ENCODE measurements at regions not wholly inside any gene's neighbourhood (a gene's known extent, or its start where the extent isn't known, plus 50 kb on each side); places are given as distances from the start of the nearest gene placed in this dataset.

DNA sequence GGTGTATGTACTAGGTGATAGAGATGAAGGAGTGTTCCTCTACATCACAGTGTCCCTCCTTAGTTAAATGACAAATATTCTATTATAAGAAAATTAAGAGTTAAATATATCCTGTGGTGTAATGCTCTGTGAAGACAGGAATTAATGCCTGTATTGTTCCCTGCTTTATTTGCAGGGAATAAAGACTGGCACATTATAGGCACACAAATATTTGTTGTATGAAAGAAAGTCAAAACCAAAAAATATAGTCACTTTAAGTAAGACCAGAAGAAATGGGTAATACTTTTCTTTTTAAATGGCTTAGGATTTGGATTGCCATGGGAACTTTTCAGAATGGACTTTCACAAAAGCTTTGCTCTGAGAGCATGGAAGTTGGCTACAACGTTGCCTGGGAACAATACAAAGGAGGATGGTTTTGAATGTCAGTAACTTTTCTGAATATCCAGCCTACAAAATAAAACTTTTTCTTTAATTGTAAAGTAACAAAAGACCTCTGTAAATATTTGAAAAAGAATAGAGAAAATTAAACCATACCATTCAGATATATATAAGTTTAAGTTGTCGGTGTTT is 158.0 kb upstream of the P2RY1 start:
- H3K9ac ChIP-seq (ENCODE audit: control insufficient read depth, extremely low read depth, insufficient read depth, low read length), result no peak overlapping the region
- no peaks in the 10 kb centered on the region for H3K9me3 ChIP-seq (ENCODE audit: control insufficient read depth, low read depth, low read length)
- no peaks in the 10 kb centered on the region for H3K79me2 ChIP-seq (ENCODE audit: control insufficient read depth, insufficient read depth, low read length)
- H3K27ac ChIP-seq (ENCODE audit: control insufficient read depth, insufficient read depth, low read length), result no peak overlapping the region
- FAIRE-seq (no peak), DNase-seq (ENCODE audit: low read depth, low spot score) (no peak)
- H2AFZ ChIP-seq (ENCODE audit: control insufficient read depth, low read length), result no peak overlapping the region
- no peaks in the 10 kb centered on the region for H3K27me3 ChIP-seq (ENCODE audit: control insufficient read depth, extremely low read depth, insufficient read depth, low read length)
- H3K36me3 ChIP-seq (ENCODE audit: control insufficient read depth in 2 of 2, extremely low read depth in 1 of 2, insufficient read depth in 2 of 2, low read length in 2 of 2), result no peaks in the 10 kb centered on the region
- no peak for TF ChIP-seq EZH2 (IDR thresholded peaks at IDR 0.05; ENCODE audit: low read length)
- no peak for TF ChIP-seq CTCF (optimal IDR thresholded peaks at IDR 0.05 in 1 of 3, IDR thresholded peaks at IDR 0.05 in 1 of 3, conservative IDR thresholded peaks at IDR 0.05 in 1 of 3; ENCODE audit: extremely low read depth in 1 of 3, insufficient read depth in 2 of 3, low read length in 3 of 3)
- no peak overlapping the region for H3K4me2 ChIP-seq (ENCODE audit: control insufficient read depth, extremely low read depth, insufficient read depth, low read depth, low read length)
- no peaks in the 10 kb centered on the region for H3K9me1 ChIP-seq (ENCODE audit: control insufficient read depth, extremely low read depth, insufficient read depth, low read length)
- H3K4me1 ChIP-seq (ENCODE audit: control insufficient read depth, extremely low read depth, insufficient read depth, low read length), result no peaks in the 10 kb centered on the region
- no peaks in the 10 kb centered on the region for H4K20me1 ChIP-seq (ENCODE audit: control insufficient read depth, extremely low read depth, insufficient read depth, low read length)
- no peak overlapping the region for H3K4me3 ChIP-seq (ENCODE audit: control insufficient read depth in 2 of 3, extremely low read depth in 1 of 3, insufficient read depth in 2 of 3, low read depth in 1 of 3, low read length in 3 of 3)
- dilution Hi-C loops (cut with MboI; ENCODE audit: extremely low pct_ligation_motif_present, low sequenced_read_pairs), result no loop called here

DNA sequence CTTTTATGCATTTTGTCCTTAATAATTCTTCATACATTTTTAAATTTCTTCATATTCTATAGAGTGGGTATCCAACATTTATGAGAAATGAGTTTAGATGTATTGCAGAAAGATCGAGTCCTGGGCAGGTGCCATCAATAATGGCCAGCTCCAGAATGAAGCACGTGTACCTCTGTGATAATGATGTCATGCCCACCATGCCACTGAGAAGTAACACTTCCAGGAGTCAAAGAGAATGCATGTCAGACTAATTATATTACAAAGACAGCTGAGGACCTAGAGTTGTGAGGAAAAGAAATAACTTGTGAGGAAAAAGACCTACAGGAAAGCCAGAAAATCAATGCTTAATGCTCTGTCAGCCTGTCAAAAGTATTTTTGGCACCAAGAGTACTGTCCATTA is 157.4 kb upstream of the P2RY1 start:
- dilution Hi-C loops (cut with MboI; ENCODE audit: extremely low pct_ligation_motif_present, low sequenced_read_pairs), result no loop called here
- DNase-seq (ENCODE audit: low read depth, low spot score), result no peak
- no peak for TF ChIP-seq CTCF (optimal IDR thresholded peaks at IDR 0.05 in 1 of 3, IDR thresholded peaks at IDR 0.05 in 1 of 3, conservative IDR thresholded peaks at IDR 0.05 in 1 of 3; ENCODE audit: extremely low read depth in 1 of 3, insufficient read depth in 2 of 3, low read length in 3 of 3)
- no peak for TF ChIP-seq EZH2 (IDR thresholded peaks at IDR 0.05; ENCODE audit: low read length)

More for the DNA sequence above, 157.4 kb upstream of the P2RY1 start:
- Histone ChIP-seq H3K4me2 (ENCODE audit: control insufficient read depth, extremely low read depth, insufficient read depth, low read depth, low read length) (no peak overlapping the region), H3K27ac (ENCODE audit: control insufficient read depth, insufficient read depth, low read length) (no peak overlapping the region), H3K9ac (ENCODE audit: control insufficient read depth, extremely low read depth, insufficient read depth, low read length) (no peak overlapping the region), H3K36me3 (ENCODE audit: control insufficient read depth in 2 of 2, extremely low read depth in 1 of 2, insufficient read depth in 2 of 2, low read length in 2 of 2) (no peaks in the 10 kb centered on the region), H3K4me3 (ENCODE audit: control insufficient read depth in 2 of 3, extremely low read depth in 1 of 3, insufficient read depth in 2 of 3, low read depth in 1 of 3, low read length in 3 of 3) (no peak overlapping the region), H3K9me3 (ENCODE audit: control insufficient read depth, low read depth, low read length) (no peaks in the 10 kb centered on the region), H3K9me1 (ENCODE audit: control insufficient read depth, extremely low read depth, insufficient read depth, low read length) (no peaks in the 10 kb centered on the region), H3K79me2 (ENCODE audit: control insufficient read depth, insufficient read depth, low read length) (no peaks in the 10 kb centered on the region), H4K20me1 (ENCODE audit: control insufficient read depth, extremely low read depth, insufficient read depth, low read length) (no peaks in the 10 kb centered on the region), H3K4me1 (ENCODE audit: control insufficient read depth, extremely low read depth, insufficient read depth, low read length) (no peaks in the 10 kb centered on the region), H3K27me3 (ENCODE audit: control insufficient read depth, extremely low read depth, insufficient read depth, low read length) (no peaks in the 10 kb centered on the region), H2AFZ (ENCODE audit: control insufficient read depth, low read length) (no peak overlapping the region)
- no peak for FAIRE-seq

Measured in keratinocyte (primary cell).